ENCODE measurements at regions not wholly inside any gene's neighbourhood (a gene's known extent, or its start where the extent isn't known, plus 50 kb on each side); places are given as distances from the start of the nearest gene placed in this dataset.

- Mint-ChIP-seq H3K27me3 (peaks cover 2% of the 10 kb centered on the region), H3K27ac (no peak overlapping the region), H3K9me3 (no peaks in the 10 kb centered on the region), H3K4me3 (no peak overlapping the region), H3K4me1 (no peaks in the 10 kb centered on the region)
- ATAC-seq (no peak), DNase-seq (no peak)
Measured at GRCh38 chr17:15031975-15032374, 233.2 kb downstream of the PMP22 start.

DNA sequence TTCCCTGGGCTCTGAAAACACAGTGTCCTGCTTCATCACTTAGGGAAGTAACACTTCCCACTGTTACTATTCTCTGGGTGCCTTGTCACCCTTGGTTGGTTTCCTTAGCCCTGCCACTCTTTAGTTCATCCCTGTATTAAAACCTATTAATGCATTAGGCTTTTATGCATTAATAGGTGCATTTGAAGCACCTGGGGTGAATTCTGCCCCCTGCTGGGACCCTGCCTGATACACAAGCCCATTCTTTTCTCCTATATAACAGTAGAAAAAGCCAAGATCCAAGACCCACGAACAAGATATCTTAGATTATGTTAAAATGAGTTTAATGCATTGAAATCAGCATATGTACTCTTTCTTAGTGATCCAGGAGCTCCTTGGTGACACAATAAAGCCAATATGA, 235.7 kb downstream of the PMP22 start:
- no peaks in the 10 kb centered on the region for H3K4me1 Mint-ChIP-seq
- H3K27ac Mint-ChIP-seq, result no peak overlapping the region
- H3K27me3 Mint-ChIP-seq, result peaks cover 17% of the 10 kb centered on the region
- H3K4me3 Mint-ChIP-seq, result no peak overlapping the region
- ATAC-seq, result no peak
- DNase-seq, result no peak
- H3K9me3 Mint-ChIP-seq, result no peaks in the 10 kb centered on the region

- H3K9me3 Mint-ChIP-seq, result no peaks in the 10 kb centered on the region
- no peak overlapping the region for H3K27ac Mint-ChIP-seq
- H3K4me1 Mint-ChIP-seq, result no peaks in the 10 kb centered on the region
- DNase-seq, result no peak
- ATAC-seq, result no peak
- peaks cover 28% of the 10 kb centered on the region for H3K27me3 Mint-ChIP-seq
- no peak overlapping the region for H3K4me3 Mint-ChIP-seq
Measured at GRCh38 chr17:15027853-15028252, 237.3 kb downstream of the PMP22 start.

GRCh38 chr17:15026088-15026487, 239.0 kb downstream of the PMP22 start:
- Mint-ChIP-seq H3K27me3 (peaks cover 28% of the 10 kb centered on the region), H3K27ac (no peak overlapping the region), H3K9me3 (no peaks in the 10 kb centered on the region), H3K4me3 (no peak overlapping the region), H3K4me1 (no peaks in the 10 kb centered on the region)
- DNase-seq (no peak), ATAC-seq (no peak)

GRCh38 chr17:15023589-15024336, 241.4 kb downstream of the PMP22 start:
- H3K4me1 Mint-ChIP-seq, result no peaks in the 10 kb centered on the region
- H3K27ac Mint-ChIP-seq, result no peak overlapping the region
- DNase-seq (no peak), ATAC-seq (no peak)
- H3K4me3 Mint-ChIP-seq, result no peak overlapping the region
- no peaks in the 10 kb centered on the region for H3K9me3 Mint-ChIP-seq
- peaks cover 28% of the 10 kb centered on the region for H3K27me3 Mint-ChIP-seq

DNA sequence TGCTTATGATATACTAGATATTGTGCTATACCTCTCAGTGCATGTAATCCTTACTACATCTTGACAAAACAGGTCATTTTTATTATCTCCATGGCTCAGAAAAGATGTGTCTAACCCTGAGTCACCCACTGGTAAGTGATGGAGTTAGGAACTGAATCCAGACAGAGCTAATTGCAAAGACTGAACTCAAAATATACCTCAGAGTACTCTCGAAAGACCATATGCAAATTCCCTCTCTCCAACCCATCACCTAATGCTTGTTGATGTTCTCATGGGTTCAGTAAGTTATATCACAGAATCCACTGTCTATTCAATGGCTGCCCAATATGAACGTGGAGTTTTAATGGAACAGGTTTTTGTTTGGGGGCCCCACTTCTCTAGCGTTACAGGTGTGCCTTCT, 246.0 kb downstream of the PMP22 start:
- Mint-ChIP-seq H3K27me3 (peaks cover 8% of the 10 kb centered on the region), H3K4me3 (no peak overlapping the region), H3K9me3 (no peaks in the 10 kb centered on the region), H3K4me1 (no peaks in the 10 kb centered on the region), H3K27ac (no peak overlapping the region)
- DNase-seq (no peak), ATAC-seq (no peak)

DNA sequence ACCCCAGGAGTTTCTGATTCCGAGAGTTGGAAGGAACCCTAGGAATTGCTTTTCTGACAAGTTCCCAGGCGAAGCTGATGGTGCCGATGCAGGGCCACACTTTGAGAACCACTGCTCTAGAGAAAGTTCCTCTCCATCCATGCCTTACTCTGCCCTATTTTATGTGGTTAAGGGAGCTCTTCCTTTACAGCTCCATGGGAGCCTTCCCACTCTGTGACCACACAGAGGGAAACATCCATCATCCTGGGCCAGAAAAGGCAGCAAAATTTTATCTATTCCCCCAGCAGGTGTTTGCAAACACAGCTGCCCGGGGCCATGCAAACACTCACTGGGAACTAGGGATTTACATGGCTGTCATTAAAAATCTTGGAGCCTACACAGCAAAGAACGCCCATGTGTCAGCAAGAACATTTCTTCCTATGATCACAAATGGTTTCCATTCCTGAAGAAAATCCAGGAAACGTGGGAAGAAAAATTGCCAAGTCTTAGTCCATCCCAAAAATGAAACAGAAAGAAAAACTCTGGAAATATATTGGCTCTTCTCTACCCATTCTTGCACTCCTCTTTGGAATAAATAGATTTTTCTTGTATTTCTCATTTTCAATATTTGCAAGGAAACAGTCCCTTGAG, 252.7 kb downstream of the PMP22 start:
- ATAC-seq, result no peak
- DNase-seq, result no peak
- Mint-ChIP-seq H3K9me3 (no peaks in the 10 kb centered on the region), H3K4me3 (no peak overlapping the region), H3K27ac (no peak overlapping the region), H3K4me1 (no peaks in the 10 kb centered on the region), H3K27me3 (peaks cover 20% of the 10 kb centered on the region)

- ATAC-seq, result no peak
- peaks cover 20% of the 10 kb centered on the region for H3K27me3 Mint-ChIP-seq
Measured at GRCh38 chr17:15009087-15009486, 256.0 kb downstream of the PMP22 start.

GRCh38 chr17:15007147-15007553, 258.0 kb downstream of the PMP22 start:
- Mint-ChIP-seq H3K4me1 (no peaks in the 10 kb centered on the region), H3K27ac (no peak overlapping the region)
- ATAC-seq, result no peak

More at GRCh38 chr17:15009087-15009486, 256.0 kb downstream of the PMP22 start:
- Mint-ChIP-seq H3K9me3 (no peaks in the 10 kb centered on the region), H3K4me1 (no peaks in the 10 kb centered on the region), H3K4me3 (no peak overlapping the region), H3K27ac (no peak overlapping the region)
- DNase-seq, result no peak

GRCh38 chr17:15006421-15007128, 258.6 kb downstream of the PMP22 start:
- H3K4me1 Mint-ChIP-seq, result no peaks in the 10 kb centered on the region
- ATAC-seq (no peak), DNase-seq (no peak)
- no peaks in the 10 kb centered on the region for H3K9me3 Mint-ChIP-seq
- no peak overlapping the region for H3K4me3 Mint-ChIP-seq
- peaks cover 20% of the 10 kb centered on the region for H3K27me3 Mint-ChIP-seq
- H3K27ac Mint-ChIP-seq, result no peak overlapping the region

More at GRCh38 chr17:15007147-15007553, 258.0 kb downstream of the PMP22 start:
- DNase-seq, result no peak
- Mint-ChIP-seq H3K9me3 (no peaks in the 10 kb centered on the region), H3K4me3 (no peak overlapping the region), H3K27me3 (peaks cover 15% of the 10 kb centered on the region)

GRCh38 chr17:15000661-15001060, 264.5 kb downstream of the PMP22 start:
- Mint-ChIP-seq H3K27me3 (peaks cover 18% of the 10 kb centered on the region), H3K9me3 (no peaks in the 10 kb centered on the region), H3K4me1 (no peaks in the 10 kb centered on the region), H3K4me3 (no peak overlapping the region), H3K27ac (no peak overlapping the region)
- peak; percentile 67 for ATAC-seq
- no peak for DNase-seq

DNA sequence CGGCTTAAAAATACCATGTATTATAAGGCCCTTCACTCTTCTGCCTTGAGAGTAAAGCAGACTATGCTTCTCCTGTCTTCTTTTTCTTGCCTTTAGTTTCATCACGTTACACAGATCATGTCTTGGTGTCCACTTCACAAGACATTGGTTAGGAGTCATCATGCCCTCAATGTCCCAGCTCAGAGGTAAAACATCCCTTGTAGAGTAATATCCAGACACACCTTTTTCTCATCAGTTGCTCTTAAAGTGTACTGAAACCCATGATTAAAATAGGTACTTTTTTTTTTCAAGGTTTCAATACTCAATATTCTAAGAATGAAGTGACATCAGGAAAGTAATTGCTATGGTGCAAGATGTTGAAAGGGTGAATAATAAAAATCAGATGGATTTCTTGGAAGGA, 267.8 kb downstream of the PMP22 start:
- DNase-seq, result no peak
- H3K27ac Mint-ChIP-seq, result peak overlapping the region; percentile 3 to 85
- no peaks in the 10 kb centered on the region for H3K9me3 Mint-ChIP-seq
- peaks cover 31% of the 10 kb centered on the region for H3K27me3 Mint-ChIP-seq
- no peaks in the 10 kb centered on the region for H3K4me1 Mint-ChIP-seq
- ATAC-seq, result peak; percentile 68
- H3K4me3 Mint-ChIP-seq, result no peak overlapping the region

- no peak overlapping the region for H3K4me3 Mint-ChIP-seq
- DNase-seq (no peak), ATAC-seq (no peak)
- H3K27ac Mint-ChIP-seq, result peak overlapping the region in 1 of 2 donors; percentile 65
- H3K27me3 Mint-ChIP-seq, result peaks cover 28% of the 10 kb centered on the region
- no peaks in the 10 kb centered on the region for H3K4me1 Mint-ChIP-seq
- H3K9me3 Mint-ChIP-seq, result no peaks in the 10 kb centered on the region
Measured at GRCh38 chr17:14986127-14986526, 279.0 kb downstream of the PMP22 start.

DNA sequence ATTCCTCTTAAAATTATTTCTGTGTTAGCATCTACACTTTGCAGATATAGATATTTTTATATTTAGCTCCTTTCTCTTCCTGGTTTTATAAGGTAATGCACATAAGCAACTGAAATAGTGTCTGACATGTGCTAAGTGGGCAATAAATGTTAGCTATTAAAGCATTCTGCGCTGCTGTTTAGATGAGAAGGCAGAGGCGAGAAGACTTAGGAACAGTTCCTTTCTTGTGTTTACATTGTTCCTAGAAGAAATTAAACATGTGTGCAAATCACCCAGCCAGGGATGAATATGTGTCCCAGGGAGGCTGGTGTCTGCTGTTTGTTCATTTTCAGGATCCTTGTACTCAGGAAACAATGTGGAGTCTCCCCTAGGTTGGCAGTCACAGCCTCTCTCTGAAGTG, 292.3 kb downstream of the PMP22 start:
- Mint-ChIP-seq H3K27ac (no peak overlapping the region), H3K4me1 (no peaks in the 10 kb centered on the region), H3K9me3 (peaks cover 22 to 30% of the 10 kb centered on the region in 2 donors), H3K27me3 (peaks cover 41% of the 10 kb centered on the region), H3K4me3 (no peak overlapping the region)
- no peak for DNase-seq
- ATAC-seq, result no peak

DNA sequence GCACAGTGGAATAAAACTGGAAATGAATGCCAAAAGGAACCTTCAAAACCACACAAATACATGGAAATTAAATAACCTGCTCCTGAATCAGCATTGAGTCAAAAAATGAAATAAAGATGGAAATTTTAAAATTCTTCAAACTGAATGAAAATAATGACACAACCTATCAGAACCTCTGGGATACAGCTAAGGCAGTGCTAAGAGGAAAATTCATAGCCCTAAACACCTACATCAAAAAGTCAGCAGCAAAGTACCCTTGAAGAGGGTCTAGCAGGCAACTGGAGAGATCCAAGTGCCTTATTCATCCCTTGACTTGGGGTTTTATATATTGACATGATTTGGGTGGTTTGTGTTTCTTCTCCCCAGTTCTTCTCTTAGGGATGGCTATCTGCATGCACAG, 294.1 kb downstream of the PMP22 start:
- Mint-ChIP-seq H3K27ac (no peak overlapping the region), H3K27me3 (peaks cover 41% of the 10 kb centered on the region), H3K4me1 (no peaks in the 10 kb centered on the region)

GRCh38 chr17:14959106-14959648, 305.9 kb downstream of the PMP22 start:
- Mint-ChIP-seq H3K9me3 (no peaks in the 10 kb centered on the region), H3K27ac (no peak overlapping the region)

More for the DNA sequence above, 294.1 kb downstream of the PMP22 start:
- Mint-ChIP-seq H3K4me3 (no peak overlapping the region), H3K9me3 (peaks cover 22 to 30% of the 10 kb centered on the region in 2 donors)
- DNase-seq (no peak), ATAC-seq (no peak)

More at GRCh38 chr17:14959106-14959648, 305.9 kb downstream of the PMP22 start:
- DNase-seq (no peak), ATAC-seq (no peak)
- H3K4me3 Mint-ChIP-seq, result no peak overlapping the region
- H3K4me1 Mint-ChIP-seq, result no peaks in the 10 kb centered on the region
- peaks cover 37% of the 10 kb centered on the region for H3K27me3 Mint-ChIP-seq

Measured in stimulated activated naive CD8-positive, alpha-beta T cell treated with anti-CD3 and anti-CD28 coated beads, Interleukin-15, amount 100 ng/mL, for 72 hours (primary cell).